Pancreas (tissue), 10 donors: ENCODE measurements at regions not wholly inside any gene's neighbourhood (a gene's known extent, or its start where the extent isn't known, plus 50 kb on each side); places are given as distances from the start of the nearest gene placed in this dataset.

ENCODE experiments used
- ATAC-seq, 4 donors: fragments of 200-7000 bp; cut with Tn5 transposase; one replicate each; pipeline versions ENCODE4 v1.8.0 to v1.9.1; 2020; ENCODE audit warnings: mild to moderate bottlenecking in 4 of 4, moderate library complexity in 4 of 4
- DNase-seq, 6 donors: peaks; one replicate each; pipeline ENCODE4 v3.0.0-alpha.2; 2020
- FAIRE-seq: peaks from 2 replicates; lab custom pipeline; 2012; peaks lifted over from hg19 to GRCh38; lab: Jason Lieb, UNC
- H3K27ac ChIP-seq, 4 donors: fragments of 200-600 bp; sonication (generic); 1 replicate in 3 of 4; 2 replicates in 1 of 4; pipeline versions ENCODE4 v1.5.0 to v1.8.0; 2020
- H3K27me3 ChIP-seq, 4 donors: fragments of 200-600 bp; one replicate each; pipeline ENCODE4 v1.8.0; 2021
- H3K36me3 ChIP-seq, 3 donors: fragments of 200-600 bp; sonication (generic) in 1 of 3; one replicate each; pipeline versions ENCODE4 v1.5.0 to v1.8.0; 2020 to 2021
- H3K4me1 ChIP-seq, 3 donors: fragments of 200-600 bp; one replicate each; pipeline ENCODE4 v1.8.0; 2021
- H3K4me3 ChIP-seq, 4 donors: fragments of 200-600 bp; sonication (generic) in 2 of 4; one replicate each; pipeline versions ENCODE4 v1.5.0 to v1.8.0; 2020 to 2021
- H3K9me3 ChIP-seq, 4 donors: fragments of 200-600 bp; one replicate each; pipeline ENCODE4 v1.8.0; 2021
- WGBS, 2 donors: extraction: QIAGEN DNeasy Blood & Tissue Kit; methylation state at CpG; one replicate each; pipeline ENCODE4 v1.1.7; 2013; 5-methylcytosine and 5-hydroxymethylcytosine counted together
- intact Hi-C, 3 donors: fragments of 100-400 bp; cut with DNase I; formaldehyde crosslinking; loops; one replicate each; pipeline versions ENCODE4 v1.11.1 to v1.14.2; 2022
- TF ChIP-seq, protein P1 (sequence below), 4 donors: fragments of 200-600 bp; sonication (generic) in 3 of 4; IDR thresholded peaks; one replicate each; pipeline versions ENCODE4 v1.5.0 to v1.8.0; 2021; ENCODE audit warnings: antibody characterized with exemption in 4 of 4
- donor health status: healthy with polysubstance abuse.
- donor health status: DM: no; HTN: no; CAD: no; lungs with moderate emphysema.
- donor health status: DM: no; HTN: no; CAD: no.
- donor health status: control.
- donor health status: control.
- donor health status: Bipolar disorder and iron deficiency.
- donor health status: DM: yes; HTN: yes; CAD: no.
- donor health status: DM: no; HTN: no; CAD: no.
- donor health status: DM: no; HTN: no; CAD: no.
- donor health status: DM: yes; HTN: yes; CAD: no.

DNA sequence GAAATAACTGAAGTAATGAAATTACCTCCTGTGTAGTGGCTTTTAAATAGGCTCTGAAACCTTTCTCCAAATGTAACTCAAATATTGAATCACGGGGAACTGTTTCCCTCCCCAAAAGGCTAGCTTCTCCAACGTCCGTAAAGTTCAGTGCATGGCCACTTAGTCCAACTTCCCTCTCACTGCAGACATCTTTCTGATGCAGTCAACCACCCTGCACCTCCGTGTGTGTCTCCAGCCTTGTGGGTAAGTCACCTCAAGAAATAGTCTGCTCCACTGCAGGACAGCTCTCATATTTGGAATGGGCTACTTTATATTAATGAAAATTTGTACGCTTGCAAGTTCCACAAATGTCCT is 152.5 kb upstream of the CYRIA start:
- Histone ChIP-seq H3K27ac (no peak overlapping the region), H3K4me3 (no peak overlapping the region), H3K36me3 (no peaks in the 10 kb centered on the region), H3K27me3 (no peaks in the 10 kb centered on the region), H3K9me3 (no peaks in the 10 kb centered on the region), H3K4me1 (no peaks in the 10 kb centered on the region)
- DNase-seq (no peak), ATAC-seq (no peak), FAIRE-seq (no peak)
- WGBS, 2 donors, result 46 to 54% methylated on average over 5 of the region's 5 CpGs
- TF ChIP-seq, protein P1, sequence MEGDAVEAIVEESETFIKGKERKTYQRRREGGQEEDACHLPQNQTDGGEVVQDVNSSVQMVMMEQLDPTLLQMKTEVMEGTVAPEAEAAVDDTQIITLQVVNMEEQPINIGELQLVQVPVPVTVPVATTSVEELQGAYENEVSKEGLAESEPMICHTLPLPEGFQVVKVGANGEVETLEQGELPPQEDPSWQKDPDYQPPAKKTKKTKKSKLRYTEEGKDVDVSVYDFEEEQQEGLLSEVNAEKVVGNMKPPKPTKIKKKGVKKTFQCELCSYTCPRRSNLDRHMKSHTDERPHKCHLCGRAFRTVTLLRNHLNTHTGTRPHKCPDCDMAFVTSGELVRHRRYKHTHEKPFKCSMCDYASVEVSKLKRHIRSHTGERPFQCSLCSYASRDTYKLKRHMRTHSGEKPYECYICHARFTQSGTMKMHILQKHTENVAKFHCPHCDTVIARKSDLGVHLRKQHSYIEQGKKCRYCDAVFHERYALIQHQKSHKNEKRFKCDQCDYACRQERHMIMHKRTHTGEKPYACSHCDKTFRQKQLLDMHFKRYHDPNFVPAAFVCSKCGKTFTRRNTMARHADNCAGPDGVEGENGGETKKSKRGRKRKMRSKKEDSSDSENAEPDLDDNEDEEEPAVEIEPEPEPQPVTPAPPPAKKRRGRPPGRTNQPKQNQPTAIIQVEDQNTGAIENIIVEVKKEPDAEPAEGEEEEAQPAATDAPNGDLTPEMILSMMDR (IDR thresholded peaks at IDR 0.05), result no peak
- intact Hi-C loops, result no loop called here

DNA sequence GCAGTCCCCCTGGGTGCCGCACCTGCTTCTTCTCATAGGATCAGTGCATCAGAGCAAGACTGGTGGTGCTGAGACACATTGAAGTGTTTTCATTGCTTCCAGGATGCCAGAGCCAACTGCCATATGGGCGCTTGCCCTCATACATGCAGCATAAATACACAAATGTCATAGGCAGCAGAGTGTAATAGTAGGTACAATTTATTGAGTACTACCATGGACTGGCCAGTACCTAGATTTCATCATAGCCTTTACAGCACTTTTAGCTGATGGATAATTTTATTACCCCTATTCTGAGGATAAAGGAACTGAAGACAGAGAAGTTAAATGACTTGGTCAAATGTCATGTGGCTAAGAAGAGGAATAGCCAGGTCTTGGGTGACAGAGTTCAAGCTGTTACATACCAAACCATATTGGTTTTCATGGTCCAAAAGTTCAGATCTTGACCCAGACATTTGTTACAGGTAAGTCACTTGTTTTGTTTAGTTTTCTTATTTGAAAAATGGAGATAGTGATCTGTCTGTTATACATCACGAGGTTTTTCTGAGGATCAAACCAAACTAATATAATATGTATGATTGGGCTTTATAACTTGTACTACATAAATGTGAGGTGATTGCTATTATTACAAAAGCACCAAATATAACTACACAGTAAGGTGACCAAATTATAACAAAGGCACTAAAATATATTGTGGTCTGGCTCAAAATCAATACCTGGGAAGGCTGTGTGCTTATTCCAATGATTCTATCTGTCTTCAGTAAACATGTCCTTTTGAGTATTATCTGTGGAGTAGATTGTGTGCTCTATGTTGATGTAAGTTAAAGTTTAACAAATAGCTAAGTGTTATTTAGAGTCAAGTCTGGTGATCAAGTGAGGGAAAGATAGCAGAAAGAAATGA is 151.9 kb upstream of the CYRIA start:
- Histone ChIP-seq H3K9me3 (no peaks in the 10 kb centered on the region), H3K4me1 (no peaks in the 10 kb centered on the region), H3K36me3 (no peaks in the 10 kb centered on the region), H3K27me3 (no peaks in the 10 kb centered on the region), H3K4me3 (no peak overlapping the region), H3K27ac (no peak overlapping the region)
- peak in 2 of 4 donors; percentile 35 to 50 for ATAC-seq
- FAIRE-seq, result no peak
- TF ChIP-seq, protein P1 (IDR thresholded peaks at IDR 0.05), result no peak
- intact Hi-C loops, result no loop called here
- no peak for DNase-seq
- WGBS, 2 donors, result 60 to 62% methylated on average over 3 of the region's 3 CpGs

DNA sequence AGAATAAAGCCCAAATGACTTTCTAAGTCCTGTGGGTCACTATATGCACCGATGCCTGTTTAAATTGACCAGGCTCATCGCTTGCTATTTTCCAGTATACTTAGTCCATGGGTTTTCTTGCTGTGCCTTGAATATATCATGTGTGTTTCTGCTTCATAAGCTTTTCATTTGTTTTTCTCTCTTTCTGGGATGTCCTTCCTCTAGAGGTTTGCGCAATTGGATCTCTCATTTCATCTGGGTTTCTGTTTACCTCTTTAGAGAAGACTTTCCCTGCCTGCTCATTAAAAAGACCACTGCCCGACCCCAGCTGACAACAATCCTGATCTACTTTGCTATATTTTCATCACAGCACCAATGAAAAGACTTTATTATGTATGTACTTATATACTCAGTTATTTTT is 150.9 kb upstream of the CYRIA start:
- WGBS, 2 donors, result 85 to 88% methylated on average over 4 of the region's 4 CpGs
- FAIRE-seq, result no peak
- TF ChIP-seq, protein P1 (IDR thresholded peaks at IDR 0.05), result no peak
- intact Hi-C loops, result no loop called here
- ATAC-seq, result no peak
- H3K27ac ChIP-seq, result no peak overlapping the region
- H3K27me3 ChIP-seq, result no peaks in the 10 kb centered on the region
- H3K4me1 ChIP-seq, result no peaks in the 10 kb centered on the region
- no peaks in the 10 kb centered on the region for H3K9me3 ChIP-seq
- H3K4me3 ChIP-seq, result no peak overlapping the region
- no peaks in the 10 kb centered on the region for H3K36me3 ChIP-seq
- DNase-seq, result no peak

DNA sequence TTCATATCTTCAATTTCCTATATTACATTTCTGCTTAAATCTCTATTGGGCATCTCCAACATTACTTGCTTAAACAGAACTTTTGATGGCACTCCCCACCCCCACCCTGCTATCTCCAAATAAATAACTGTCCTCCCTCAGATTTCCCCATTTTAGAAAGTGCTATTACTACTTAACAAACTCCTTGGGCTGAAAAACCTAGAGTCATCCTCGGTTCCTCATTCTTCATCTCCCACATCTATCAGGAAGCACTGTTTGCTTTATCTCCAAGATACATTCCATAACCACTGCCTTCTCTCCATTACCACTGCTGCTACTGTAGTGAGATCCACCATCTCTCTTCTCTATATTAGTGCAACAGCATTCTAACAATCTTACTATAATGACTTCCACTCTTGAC is 150.4 kb upstream of the CYRIA start:
- H3K27ac ChIP-seq, result no peak overlapping the region
- no peak overlapping the region for H3K4me3 ChIP-seq
- DNase-seq (no peak), FAIRE-seq (no peak), ATAC-seq (no peak)
- TF ChIP-seq, protein P1 (IDR thresholded peaks at IDR 0.05), result no peak
- H3K4me1 ChIP-seq, result no peaks in the 10 kb centered on the region
- 65 to 69% methylated on average over 1 of the region's 1 CpG for WGBS, 2 donors
- no peaks in the 10 kb centered on the region for H3K27me3 ChIP-seq
- no peaks in the 10 kb centered on the region for H3K9me3 ChIP-seq
- intact Hi-C loops, result no loop called here
- H3K36me3 ChIP-seq, result no peaks in the 10 kb centered on the region

DNA sequence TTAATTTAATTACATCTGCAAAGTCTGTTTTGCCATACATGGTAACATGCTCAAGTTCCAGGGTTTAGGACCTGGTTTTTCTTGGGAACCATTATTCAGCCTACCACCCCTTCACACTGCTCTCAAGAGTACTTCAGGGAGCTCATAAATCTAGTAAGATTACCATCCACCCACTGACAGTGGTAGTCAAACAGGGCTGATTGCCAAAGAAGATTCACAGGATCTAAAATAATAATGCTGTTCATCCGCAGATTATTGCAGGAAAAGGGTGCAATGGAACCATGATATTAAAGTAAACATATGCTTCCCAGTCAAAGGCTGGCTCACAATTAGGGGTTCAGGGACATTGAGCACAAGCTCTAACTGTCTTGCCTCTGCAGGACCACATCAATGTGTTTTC is 148.0 kb upstream of the CYRIA start:
- Histone ChIP-seq H3K4me3 (no peak overlapping the region), H3K36me3 (no peaks in the 10 kb centered on the region), H3K4me1 (no peaks in the 10 kb centered on the region), H3K9me3 (no peaks in the 10 kb centered on the region), H3K27ac (no peak overlapping the region), H3K27me3 (no peaks in the 10 kb centered on the region)
- no peak for DNase-seq
- TF ChIP-seq, protein P1 (IDR thresholded peaks at IDR 0.05), result no peak
- no peak for ATAC-seq
- FAIRE-seq, result no peak
- 77 to 82% methylated on average over 1 of the region's 1 CpG for WGBS, 2 donors
- intact Hi-C loops, result no loop called here
